Mesothelial cell of epicardium (in vitro differentiated cells): ENCODE measurements at regions not wholly inside any gene's neighbourhood (a gene's known extent, or its start where the extent isn't known, plus 50 kb on each side); places are given as distances from the start of the nearest gene placed in this dataset.

Experiments
- DNase-seq, 2 experiments: peaks; one replicate each; pipeline ENCODE4 v3.0.0; 2021; ENCODE audit warnings: low spot score in 2 of 2; ENCODE audit not compliant: unreplicated experiment in 2 of 2
- H3K27ac Mint-ChIP-seq: 2 replicates; pipeline ENCODE4 v1.8.0; 2021; ENCODE audit warnings: mixed read lengths
- H3K27me3 Mint-ChIP-seq: 2 replicates; pipeline ENCODE4 v1.8.0; 2021; ENCODE audit warnings: low read depth, mixed read lengths
- H3K36me3 Mint-ChIP-seq: 2 replicates; pipeline ENCODE4 v1.8.0; 2021; ENCODE audit warnings: mixed read lengths
- H3K4me1 Mint-ChIP-seq: 2 replicates; pipeline ENCODE4 v1.8.0; 2021; ENCODE audit warnings: mixed read lengths
- H3K4me3 Mint-ChIP-seq: 2 replicates; pipeline ENCODE4 v1.8.0; 2021; ENCODE audit warnings: mild to moderate bottlenecking, moderate library complexity, mixed read lengths
- H3K9me3 Mint-ChIP-seq: 2 replicates; pipeline ENCODE4 v1.8.0; 2021; ENCODE audit warnings: mixed read lengths
- TF ChIP-seq, protein P1 (sequence below): fragments of 200-600 bp; sonication (generic); IDR thresholded peaks from one replicate; pipeline ENCODE4 v1.5.0; 2021; ENCODE audit warnings: antibody characterized with exemption; ENCODE audit not compliant: unreplicated experiment

DNA sequence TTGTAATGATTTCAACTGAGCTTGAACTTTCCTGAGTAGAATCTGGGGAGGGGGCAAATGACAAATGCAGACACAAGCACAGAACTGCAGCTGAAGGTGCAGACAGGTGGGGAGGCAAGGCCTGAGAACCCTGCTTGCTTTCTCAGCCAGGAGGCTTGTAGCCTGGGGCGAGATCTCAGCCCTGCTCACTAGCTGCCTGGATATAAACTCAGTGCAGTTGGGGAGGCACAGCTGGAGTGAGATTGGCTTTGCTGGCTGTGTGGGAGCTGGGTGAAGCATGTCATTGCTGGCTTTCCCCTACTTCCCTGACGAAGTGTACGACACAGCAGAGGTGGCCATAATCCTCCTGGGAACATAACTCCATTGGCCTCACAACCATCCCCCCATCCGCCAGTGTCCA lies 55.5 kb upstream of the NEXMIF start:
- Mint-ChIP-seq H3K36me3 (no peaks in the 10 kb centered on the region), H3K9me3 (peaks cover 72% of the 10 kb centered on the region), H3K4me1 (no peaks in the 10 kb centered on the region), H3K4me3 (no peak overlapping the region), H3K27me3 (no peaks in the 10 kb centered on the region), H3K27ac (no peak overlapping the region)
- TF ChIP-seq, protein P1, sequence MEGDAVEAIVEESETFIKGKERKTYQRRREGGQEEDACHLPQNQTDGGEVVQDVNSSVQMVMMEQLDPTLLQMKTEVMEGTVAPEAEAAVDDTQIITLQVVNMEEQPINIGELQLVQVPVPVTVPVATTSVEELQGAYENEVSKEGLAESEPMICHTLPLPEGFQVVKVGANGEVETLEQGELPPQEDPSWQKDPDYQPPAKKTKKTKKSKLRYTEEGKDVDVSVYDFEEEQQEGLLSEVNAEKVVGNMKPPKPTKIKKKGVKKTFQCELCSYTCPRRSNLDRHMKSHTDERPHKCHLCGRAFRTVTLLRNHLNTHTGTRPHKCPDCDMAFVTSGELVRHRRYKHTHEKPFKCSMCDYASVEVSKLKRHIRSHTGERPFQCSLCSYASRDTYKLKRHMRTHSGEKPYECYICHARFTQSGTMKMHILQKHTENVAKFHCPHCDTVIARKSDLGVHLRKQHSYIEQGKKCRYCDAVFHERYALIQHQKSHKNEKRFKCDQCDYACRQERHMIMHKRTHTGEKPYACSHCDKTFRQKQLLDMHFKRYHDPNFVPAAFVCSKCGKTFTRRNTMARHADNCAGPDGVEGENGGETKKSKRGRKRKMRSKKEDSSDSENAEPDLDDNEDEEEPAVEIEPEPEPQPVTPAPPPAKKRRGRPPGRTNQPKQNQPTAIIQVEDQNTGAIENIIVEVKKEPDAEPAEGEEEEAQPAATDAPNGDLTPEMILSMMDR, result no peak
- no peak for DNase-seq
